Thymus (tissue), 11 donors: ENCODE measurements at regions not wholly inside any gene's neighbourhood (a gene's known extent, or its start where the extent isn't known, plus 50 kb on each side); places are given as distances from the start of the nearest gene placed in this dataset.
A peak's percentile ranks its signal among the peaks of the same experiment; 100 is the strongest.

Source experiments
- DNase-seq, 9 donors: peaks; one replicate each; pipeline ENCODE4 v3.0.0-alpha.2; 2013; ENCODE audit warnings: low spot score in 9 of 9, low read depth in 6 of 9, missing footprints in 1 of 9
- H3K27ac ChIP-seq, 2 donors: one replicate each; pipeline ENCODE4 v1.5.1; 2013; ENCODE audit warnings: control low read depth in 1 of 2, low read depth in 1 of 2, low read length in 1 of 2, mild to moderate bottlenecking in 1 of 2, moderate library complexity in 1 of 2
- H3K27me3 ChIP-seq, 2 donors: one replicate each; pipeline ENCODE4 v1.5.1; 2013; ENCODE audit warnings: low read length in 1 of 2; ENCODE audit not compliant: control insufficient read depth in 2 of 2, insufficient read depth in 1 of 2
- H3K36me3 ChIP-seq, 2 donors: one replicate each; pipeline ENCODE4 v1.5.1; 2013; ENCODE audit warnings: low read length in 1 of 2, mild to moderate bottlenecking in 1 of 2, moderate library complexity in 1 of 2; ENCODE audit not compliant: control insufficient read depth in 2 of 2, insufficient read depth in 2 of 2
- H3K4me1 ChIP-seq, 2 donors: one replicate each; pipeline ENCODE4 v1.5.1; 2013; ENCODE audit warnings: low read length in 2 of 2; ENCODE audit not compliant: control insufficient read depth in 2 of 2, insufficient read depth in 2 of 2
- H3K4me3 ChIP-seq, 2 donors: one replicate each; pipeline ENCODE4 v1.5.1; 2013; ENCODE audit warnings: low read length in 2 of 2, control low read depth in 1 of 2, mild to moderate bottlenecking in 1 of 2
- H3K9me3 ChIP-seq, 2 donors: one replicate each; pipeline ENCODE4 v1.5.1; 2013; ENCODE audit warnings: low read length in 1 of 2, mild to moderate bottlenecking in 1 of 2; ENCODE audit not compliant: control insufficient read depth in 2 of 2, insufficient read depth in 1 of 2
- WGBS: extraction: QIAGEN DNeasy Blood & Tissue Kit; methylation state at CpG from one replicate; pipeline ENCODE4 v1.1.7; 2013; 5-methylcytosine and 5-hydroxymethylcytosine counted together
- donor health status: healthy.

GRCh38 chr3:184485906-184486305, 75.7 kb upstream of the EPHB3 start:
- WGBS, result 98% methylated on average over 3 of the region's 3 CpGs
- Histone ChIP-seq H3K36me3 (no peaks in the 10 kb centered on the region), H3K4me1 (no peaks in the 10 kb centered on the region), H3K27me3 (peaks cover 0 to 11% of the 10 kb centered on the region in 2 donors), H3K4me3 (no peak overlapping the region), H3K9me3 (no peaks in the 10 kb centered on the region), H3K27ac (no peak overlapping the region)
- no peak for DNase-seq

- no peak overlapping the region for H3K27ac ChIP-seq
- no peaks in the 10 kb centered on the region for H3K4me1 ChIP-seq
- no peaks in the 10 kb centered on the region for H3K36me3 ChIP-seq
- peaks cover 5 to 18% of the 10 kb centered on the region in 2 donors for H3K27me3 ChIP-seq
- H3K4me3 ChIP-seq, result no peak overlapping the region
- no peak for DNase-seq
- no peaks in the 10 kb centered on the region for H3K9me3 ChIP-seq
Measured at GRCh38 chr3:184486614-184487013, 75.0 kb upstream of the EPHB3 start.

DNA sequence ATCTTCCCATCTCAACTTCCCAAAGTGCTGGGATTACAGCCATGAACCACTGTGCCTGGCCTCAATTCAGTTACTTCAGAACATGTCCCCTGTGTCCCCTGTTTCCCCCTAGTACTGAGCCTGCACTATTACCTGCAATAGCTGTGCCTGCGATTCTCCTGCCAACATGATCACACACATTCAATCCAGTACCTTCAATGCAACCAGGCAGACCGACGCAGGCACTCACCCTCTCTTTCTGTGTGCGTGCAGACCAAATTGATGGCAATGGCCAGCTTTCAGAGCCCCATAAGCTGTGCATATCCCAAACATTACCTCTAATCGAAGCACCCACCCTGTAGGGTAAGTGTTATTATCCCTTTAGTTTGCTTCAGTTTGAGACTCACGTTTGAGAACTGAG, 73.0 kb upstream of the EPHB3 start:
- no peak overlapping the region for H3K27ac ChIP-seq
- no peak for DNase-seq
- H3K27me3 ChIP-seq, result peaks cover 7 to 37% of the 10 kb centered on the region in 2 donors
- no peaks in the 10 kb centered on the region for H3K9me3 ChIP-seq
- H3K36me3 ChIP-seq, result no peaks in the 10 kb centered on the region
- no peak overlapping the region for H3K4me3 ChIP-seq
- WGBS, result 97% methylated on average over 6 of the region's 6 CpGs
- peaks cover 0 to 6% of the 10 kb centered on the region in 2 donors for H3K4me1 ChIP-seq

GRCh38 chr3:184489268-184489841, 72.2 kb upstream of the EPHB3 start:
- Histone ChIP-seq H3K4me1 (peaks cover 0 to 6% of the 10 kb centered on the region in 2 donors), H3K36me3 (no peaks in the 10 kb centered on the region), H3K9me3 (no peaks in the 10 kb centered on the region), H3K4me3 (no peak overlapping the region), H3K27ac (no peak overlapping the region), H3K27me3 (peaks cover 7 to 45% of the 10 kb centered on the region in 2 donors)
- DNase-seq, result no peak
- WGBS, result 86% methylated on average over 3 of the region's 3 CpGs

DNA sequence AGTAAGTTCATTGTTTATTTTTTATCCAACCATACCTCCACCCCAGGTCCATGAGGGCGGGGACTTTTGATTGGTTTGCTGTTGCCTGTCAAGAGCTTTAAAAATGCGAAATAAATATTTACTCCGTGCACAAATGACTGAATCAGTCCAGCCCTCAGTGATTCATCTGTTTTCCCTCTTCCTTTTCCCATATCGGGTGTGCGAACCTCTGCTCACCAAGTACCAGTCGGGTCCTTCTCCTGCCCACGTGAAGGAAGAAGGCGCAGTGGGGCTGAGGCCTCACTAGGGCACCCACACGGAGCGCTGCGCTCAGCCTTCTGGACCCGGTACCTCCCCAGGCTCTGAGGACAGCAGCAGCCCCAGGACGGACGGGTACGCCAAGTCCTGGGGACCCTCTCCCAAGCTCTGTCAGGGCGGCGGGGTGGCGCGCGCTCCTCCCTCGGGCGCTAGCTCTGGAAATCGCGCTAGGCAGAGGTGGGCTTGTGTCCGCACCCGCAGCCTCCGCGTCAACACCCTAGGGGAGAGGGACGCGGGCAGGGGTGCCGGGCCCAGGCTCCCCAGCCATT, 70.5 kb upstream of the EPHB3 start:
- peaks cover 7 to 46% of the 10 kb centered on the region in 2 donors for H3K27me3 ChIP-seq
- H3K36me3 ChIP-seq, result no peaks in the 10 kb centered on the region
- WGBS, result 92% methylated on average over 31 of the region's 31 CpGs
- peaks cover 0 to 6% of the 10 kb centered on the region in 2 donors for H3K4me1 ChIP-seq
- no peaks in the 10 kb centered on the region for H3K9me3 ChIP-seq
- no peak overlapping the region for H3K4me3 ChIP-seq
- no peak for DNase-seq
- H3K27ac ChIP-seq, result no peak overlapping the region

DNA sequence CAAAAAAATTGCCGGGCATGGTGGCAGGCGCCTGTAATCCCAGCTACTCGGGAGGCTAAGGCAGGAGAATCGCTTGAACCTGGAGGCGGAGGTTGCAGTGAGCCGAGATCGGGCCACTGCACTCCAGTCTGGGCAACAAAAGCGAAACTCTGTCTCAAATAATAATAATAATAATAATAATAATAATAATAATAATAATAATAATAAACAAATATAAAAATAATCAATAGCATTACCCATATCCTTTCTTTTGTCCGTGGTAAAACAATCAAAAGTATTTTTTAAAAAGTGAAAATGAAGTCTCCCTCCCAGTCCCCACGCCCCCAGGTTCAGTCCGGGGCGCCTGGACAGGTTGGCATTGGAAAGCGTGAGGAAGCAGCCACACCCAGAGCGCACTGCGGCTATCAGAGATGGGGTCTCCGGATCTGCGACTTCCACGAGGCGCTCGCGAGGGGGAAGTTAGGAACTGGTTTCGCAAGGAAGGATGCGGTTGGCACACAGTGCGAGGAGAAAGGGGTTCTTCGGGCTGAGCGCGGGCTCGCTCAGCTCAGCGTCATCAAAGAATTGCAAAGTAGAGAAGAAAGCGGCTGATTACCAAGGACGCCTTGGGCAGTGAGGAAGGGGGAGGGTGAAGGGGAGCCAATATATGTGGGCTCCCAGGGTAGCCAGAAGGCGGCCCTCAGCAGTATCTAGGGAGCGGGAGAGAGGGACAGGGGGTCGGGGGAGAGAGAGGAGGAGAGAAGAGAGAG, 69.5 kb upstream of the EPHB3 start:
- 29% methylated on average over 34 of the region's 34 CpGs for WGBS
- DNase-seq, result peak in 1 of 9 donors; percentile 24
- H3K27ac ChIP-seq, result no peak overlapping the region
- H3K4me3 ChIP-seq, result no peak overlapping the region
- H3K27me3 ChIP-seq, result peaks cover 7 to 46% of the 10 kb centered on the region in 2 donors
- H3K9me3 ChIP-seq, result no peaks in the 10 kb centered on the region
- H3K36me3 ChIP-seq, result no peaks in the 10 kb centered on the region
- H3K4me1 ChIP-seq, result peaks cover 0 to 6% of the 10 kb centered on the region in 2 donors

- Histone ChIP-seq H3K4me1 (peaks cover 0 to 6% of the 10 kb centered on the region in 2 donors), H3K27ac (no peak overlapping the region), H3K4me3 (no peak overlapping the region), H3K36me3 (no peaks in the 10 kb centered on the region), H3K9me3 (no peaks in the 10 kb centered on the region), H3K27me3 (peaks cover 0 to 28% of the 10 kb centered on the region in 2 donors)
- WGBS, result 87% methylated on average over 3 of the region's 3 CpGs
- DNase-seq, result no peak
Measured at GRCh38 chr3:184496933-184497332, 64.7 kb upstream of the EPHB3 start.

- H3K4me1 ChIP-seq, result no peaks in the 10 kb centered on the region
- no peak overlapping the region for H3K27ac ChIP-seq
- H3K9me3 ChIP-seq, result no peaks in the 10 kb centered on the region
- WGBS, result 98% methylated on average over 2 of the region's 2 CpGs
- H3K4me3 ChIP-seq, result no peak overlapping the region
- no peaks in the 10 kb centered on the region for H3K36me3 ChIP-seq
- H3K27me3 ChIP-seq, result peaks cover 0 to 19% of the 10 kb centered on the region in 2 donors
- no peak for DNase-seq
Measured at GRCh38 chr3:184497804-184498203, 63.8 kb upstream of the EPHB3 start.

DNA sequence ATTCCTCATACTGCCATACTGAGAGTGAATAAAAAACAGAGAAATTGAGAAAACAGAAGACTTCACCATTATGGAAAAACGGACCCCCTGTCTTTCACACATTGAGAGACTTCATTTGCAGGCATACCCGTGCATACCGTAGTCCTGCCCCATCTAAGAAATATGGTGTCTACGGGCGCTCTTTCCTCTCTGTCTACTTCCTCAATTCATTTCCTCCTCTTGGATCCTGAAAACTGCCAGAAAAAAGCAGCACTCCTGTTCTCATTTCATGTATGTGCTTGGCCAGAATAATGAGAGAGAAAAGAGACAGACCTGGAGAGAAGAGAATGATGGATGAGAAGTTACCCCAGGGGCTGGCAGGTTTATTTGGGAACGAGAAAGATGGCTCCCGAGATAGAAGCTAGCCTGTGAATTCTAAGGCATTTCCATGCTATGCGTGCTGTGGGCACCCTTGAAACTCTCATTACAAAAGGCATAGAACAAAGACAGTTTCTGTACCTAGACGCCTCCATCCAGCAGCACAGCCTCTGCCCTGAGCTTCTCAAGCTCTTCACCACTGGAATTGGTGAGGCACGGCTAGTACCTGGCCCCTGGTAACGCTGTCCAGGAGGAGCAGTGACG, 62.5 kb upstream of the EPHB3 start:
- H3K27me3 ChIP-seq, result peaks cover 0 to 7% of the 10 kb centered on the region in 2 donors
- H3K36me3 ChIP-seq, result no peaks in the 10 kb centered on the region
- DNase-seq, result no peak
- H3K4me1 ChIP-seq, result no peaks in the 10 kb centered on the region
- no peak overlapping the region for H3K27ac ChIP-seq
- no peak overlapping the region for H3K4me3 ChIP-seq
- 67% methylated on average over 12 of the region's 12 CpGs for WGBS
- no peaks in the 10 kb centered on the region for H3K9me3 ChIP-seq
